ENCODE measurements at regions not wholly inside any gene's neighbourhood (a gene's known extent, or its start where the extent isn't known, plus 50 kb on each side); places are given as distances from the start of the nearest gene placed in this dataset.
"Not testable (repeated sequence)": the region's sequence is repeated elsewhere in the genome, so short reads cannot be mapped to it uniquely, and the experiment has no call there.

GRCh38 chr2:145587922-145588321, 1068.0 kb upstream of the ZEB2 start:
- DNase-seq = no peak

- no peak for DNase-seq
Measured at GRCh38 chr2:145584353-145584752, 1064.4 kb upstream of the ZEB2 start.

- no peak for DNase-seq
Measured at GRCh38 chr2:145573608-145574007, 1053.7 kb upstream of the ZEB2 start.

GRCh38 chr2:145572238-145572637, 1052.3 kb upstream of the ZEB2 start:
- no peak for DNase-seq

GRCh38 chr2:145569108-145569507, 1049.2 kb upstream of the ZEB2 start:
- DNase-seq = no peak

GRCh38 chr2:145563741-145564615, 1044.1 kb upstream of the ZEB2 start:
- no peak for DNase-seq

- no peak for DNase-seq
Measured at GRCh38 chr2:145561152-145561551, 1041.2 kb upstream of the ZEB2 start.

- DNase-seq = no peak
Measured at GRCh38 chr2:145558617-145559350, 1038.9 kb upstream of the ZEB2 start.

GRCh38 chr2:145555360-145555759, 1035.4 kb upstream of the ZEB2 start:
- DNase-seq = no peak

GRCh38 chr2:145551686-145552085, 1031.8 kb upstream of the ZEB2 start:
- DNase-seq = no peak

- no peak for DNase-seq
Measured at GRCh38 chr2:145548479-145548878, 1028.6 kb upstream of the ZEB2 start.

GRCh38 chr2:145547620-145548019, 1027.7 kb upstream of the ZEB2 start:
- no peak for DNase-seq

- DNase-seq = no peak
Measured at GRCh38 chr2:145546091-145546490, 1026.2 kb upstream of the ZEB2 start.

GRCh38 chr2:145543856-145544255, 1023.9 kb upstream of the ZEB2 start:
- DNase-seq = no peak

GRCh38 chr2:145543155-145543554, 1023.2 kb upstream of the ZEB2 start:
- no peak for DNase-seq

- no peak for DNase-seq
Measured at GRCh38 chr2:145541028-145541427, 1021.1 kb upstream of the ZEB2 start.

GRCh38 chr2:145538661-145539350, 1018.9 kb upstream of the ZEB2 start:
- DNase-seq = no peak

- DNase-seq = no peak
Measured at GRCh38 chr2:145530653-145531052, 1010.7 kb upstream of the ZEB2 start.

- no peak for DNase-seq
Measured at GRCh38 chr2:145524836-145525235, 1004.9 kb upstream of the ZEB2 start.

- no peak for DNase-seq
Measured at GRCh38 chr2:145524303-145524702, 1004.4 kb upstream of the ZEB2 start.

GRCh38 chr2:145519254-145519653, 999.3 kb upstream of the ZEB2 start:
- not testable (repeated sequence) for DNase-seq

GRCh38 chr2:145511946-145512345, 992.0 kb upstream of the ZEB2 start:
- no peak for DNase-seq

- DNase-seq = no peak
Measured at GRCh38 chr2:145503511-145503910, 983.6 kb upstream of the ZEB2 start.

GRCh38 chr2:145501920-145502319, 982.0 kb upstream of the ZEB2 start:
- DNase-seq = no peak
